Tibial nerve (tissue), 4 donors: ENCODE measurements at regions not wholly inside any gene's neighbourhood (a gene's known extent, or its start where the extent isn't known, plus 50 kb on each side); places are given as distances from the start of the nearest gene placed in this dataset.

Source experiments
- DNase-seq, 2 donors: peaks; one replicate each; pipeline ENCODE4 v3.0.0-alpha.2; 2019; ENCODE audit warnings: low spot score in 2 of 2
- H3K27ac ChIP-seq, 4 donors: fragments of 200-600 bp; sonication (generic) in 3 of 4; one replicate each; pipeline ENCODE4 v1.5.1; 2017 to 2019; ENCODE audit warnings: mild to moderate bottlenecking in 1 of 4
- H3K27me3 ChIP-seq, 2 donors: fragments of 200-600 bp; sonication (generic) in 1 of 2; one replicate each; pipeline versions ENCODE4 v1.5.1 to v1.6.0; 2017 to 2019
- H3K36me3 ChIP-seq, 3 donors: fragments of 200-600 bp; sonication (generic); one replicate each; pipeline ENCODE4 v1.5.1; 2018 to 2019
- H3K4me1 ChIP-seq, 4 donors: fragments of 200-600 bp; sonication (generic) in 3 of 4; one replicate each; pipeline ENCODE4 v1.5.1; 2017 to 2019
- H3K4me3 ChIP-seq, 4 donors: fragments of 200-600 bp; sonication (generic) in 3 of 4; one replicate each; pipeline ENCODE4 v1.5.1; 2017 to 2019; ENCODE audit warnings: mild to moderate bottlenecking in 1 of 4, moderate library complexity in 1 of 4
- H3K9me3 ChIP-seq, 4 donors: fragments of 200-600 bp; sonication (generic) in 3 of 4; one replicate each; pipeline ENCODE4 v1.5.1; 2017 to 2019
- EP300 ChIP-seq, 2 donors: sonication (generic); formaldehyde crosslinking; IDR thresholded peaks; one replicate each; pipeline ENCODE4 v1.6.1; 2017; ENCODE audit warnings: antibody characterized with exemption in 2 of 2, mild to moderate bottlenecking in 1 of 2
- POLR2A ChIP-seq, 2 donors: fragments of 450-650 bp; IDR thresholded peaks; one replicate each; pipeline ENCODE4 v1.6.1; 2017; ENCODE audit warnings: antibody characterized with exemption in 2 of 2, mild to moderate bottlenecking in 2 of 2, moderate library complexity in 2 of 2
- WGBS, 2 donors: methylation state at CpG; one replicate each; pipeline ENCODE4 v1.1.5; 2018; 5-methylcytosine and 5-hydroxymethylcytosine counted together
- TF ChIP-seq, protein P1 (sequence below), 5 experiments: fragments of 200-600 bp in 3 of 5; fragments of 450-650 bp in 2 of 5; sonication (generic) in 3 of 5; IDR thresholded peaks; one replicate each; pipeline ENCODE4 v1.5.1; 2016 to 2019; ENCODE audit warnings: antibody characterized with exemption in 5 of 5, mild to moderate bottlenecking in 3 of 5, moderate library complexity in 2 of 5

DNA sequence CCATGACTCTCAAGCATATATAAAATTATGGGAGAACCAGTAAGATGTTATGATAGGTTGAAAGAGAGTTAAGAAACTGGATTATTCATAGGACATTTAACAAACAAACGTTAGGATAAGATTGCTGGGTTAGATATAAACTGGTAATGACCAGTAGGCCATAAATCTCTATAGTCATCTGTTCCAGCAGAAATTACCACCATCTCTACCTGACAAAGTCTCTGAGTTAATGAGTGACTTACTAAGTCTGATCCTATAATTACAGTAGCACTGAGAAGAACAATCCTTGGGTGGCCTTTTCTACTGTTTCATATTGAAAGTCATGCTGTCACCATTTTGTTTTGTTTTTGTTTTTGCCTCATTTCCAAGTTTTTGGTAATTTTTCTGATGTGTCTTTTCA, 136.9 kb upstream of the CNOT2 start:
- no peak overlapping the region for H3K27ac ChIP-seq
- WGBS, 2 donors, result 69 to 72% methylated on average over 1 of the region's 1 CpG
- H3K36me3 ChIP-seq, result no peaks in the 10 kb centered on the region
- H3K27me3 ChIP-seq, result no peaks in the 10 kb centered on the region
- no peak for DNase-seq
- peaks cover 0 to 23% (median 3%) of the 10 kb centered on the region in 4 donors for H3K9me3 ChIP-seq
- TF ChIP-seq EP300 (IDR thresholded peaks at IDR 0.05) (no peak), POLR2A (IDR thresholded peaks at IDR 0.05) (no peak)
- TF ChIP-seq, protein P1, sequence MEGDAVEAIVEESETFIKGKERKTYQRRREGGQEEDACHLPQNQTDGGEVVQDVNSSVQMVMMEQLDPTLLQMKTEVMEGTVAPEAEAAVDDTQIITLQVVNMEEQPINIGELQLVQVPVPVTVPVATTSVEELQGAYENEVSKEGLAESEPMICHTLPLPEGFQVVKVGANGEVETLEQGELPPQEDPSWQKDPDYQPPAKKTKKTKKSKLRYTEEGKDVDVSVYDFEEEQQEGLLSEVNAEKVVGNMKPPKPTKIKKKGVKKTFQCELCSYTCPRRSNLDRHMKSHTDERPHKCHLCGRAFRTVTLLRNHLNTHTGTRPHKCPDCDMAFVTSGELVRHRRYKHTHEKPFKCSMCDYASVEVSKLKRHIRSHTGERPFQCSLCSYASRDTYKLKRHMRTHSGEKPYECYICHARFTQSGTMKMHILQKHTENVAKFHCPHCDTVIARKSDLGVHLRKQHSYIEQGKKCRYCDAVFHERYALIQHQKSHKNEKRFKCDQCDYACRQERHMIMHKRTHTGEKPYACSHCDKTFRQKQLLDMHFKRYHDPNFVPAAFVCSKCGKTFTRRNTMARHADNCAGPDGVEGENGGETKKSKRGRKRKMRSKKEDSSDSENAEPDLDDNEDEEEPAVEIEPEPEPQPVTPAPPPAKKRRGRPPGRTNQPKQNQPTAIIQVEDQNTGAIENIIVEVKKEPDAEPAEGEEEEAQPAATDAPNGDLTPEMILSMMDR (IDR thresholded peaks at IDR 0.05), result no peak
- no peak overlapping the region for H3K4me3 ChIP-seq
- H3K4me1 ChIP-seq, result no peaks in the 10 kb centered on the region

GRCh38 chr12:70110085-70110484, 133.1 kb upstream of the CNOT2 start:
- TF ChIP-seq EP300 (IDR thresholded peaks at IDR 0.05) (no peak), POLR2A (IDR thresholded peaks at IDR 0.05) (no peak)
- TF ChIP-seq, protein P1 (IDR thresholded peaks at IDR 0.05), result no peak
- H3K4me3 ChIP-seq, result no peak overlapping the region

GRCh38 chr12:70117670-70118069, 125.6 kb upstream of the CNOT2 start:
- Histone ChIP-seq H3K4me1 (no peaks in the 10 kb centered on the region), H3K27me3 (no peaks in the 10 kb centered on the region), H3K9me3 (peaks cover 0 to 2% (median 0%) of the 10 kb centered on the region in 4 donors), H3K27ac (no peak overlapping the region), H3K36me3 (no peaks in the 10 kb centered on the region), H3K4me3 (no peak overlapping the region)
- TF ChIP-seq POLR2A (IDR thresholded peaks at IDR 0.05) (no peak), EP300 (IDR thresholded peaks at IDR 0.05) (no peak)
- TF ChIP-seq, protein P1 (IDR thresholded peaks at IDR 0.05), result no peak
- DNase-seq, result no peak

More at GRCh38 chr12:70110085-70110484, 133.1 kb upstream of the CNOT2 start:
- Histone ChIP-seq H3K27ac (no peak overlapping the region), H3K4me1 (no peaks in the 10 kb centered on the region), H3K27me3 (no peaks in the 10 kb centered on the region), H3K36me3 (no peaks in the 10 kb centered on the region), H3K9me3 (peaks cover 0 to 39% (median 3%) of the 10 kb centered on the region in 4 donors)
- no peak for DNase-seq
- 43 to 83% methylated on average over 1 of the region's 1 CpG for WGBS, 2 donors

DNA sequence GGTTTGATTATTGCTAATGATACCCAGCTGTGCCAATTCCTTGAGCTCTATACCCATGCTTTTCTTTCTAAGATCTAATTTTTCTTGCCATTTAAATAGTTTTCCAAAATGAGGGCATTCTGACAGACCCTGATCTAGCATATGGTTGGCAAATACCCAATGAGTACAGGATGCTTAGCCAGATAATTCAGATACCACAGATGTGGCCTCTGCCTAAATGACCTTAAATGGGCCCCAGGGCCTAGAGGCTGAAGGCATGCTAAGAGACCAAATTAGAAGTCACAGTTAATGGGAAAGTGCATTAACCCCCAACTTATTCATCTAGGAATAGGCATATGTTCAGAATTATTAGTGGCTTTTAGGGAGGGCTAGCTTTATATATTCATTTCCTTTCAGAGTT, 122.3 kb upstream of the CNOT2 start:
- DNase-seq, result no peak
- TF ChIP-seq, protein P1 (IDR thresholded peaks at IDR 0.05), result no peak
- no peak for TF ChIP-seq EP300 (IDR thresholded peaks at IDR 0.05)
- no peak for TF ChIP-seq POLR2A (IDR thresholded peaks at IDR 0.05)
- Histone ChIP-seq H3K36me3 (no peaks in the 10 kb centered on the region), H3K4me1 (no peaks in the 10 kb centered on the region), H3K27me3 (no peaks in the 10 kb centered on the region), H3K4me3 (no peak overlapping the region), H3K9me3 (no peaks in the 10 kb centered on the region), H3K27ac (no peak overlapping the region)

DNA sequence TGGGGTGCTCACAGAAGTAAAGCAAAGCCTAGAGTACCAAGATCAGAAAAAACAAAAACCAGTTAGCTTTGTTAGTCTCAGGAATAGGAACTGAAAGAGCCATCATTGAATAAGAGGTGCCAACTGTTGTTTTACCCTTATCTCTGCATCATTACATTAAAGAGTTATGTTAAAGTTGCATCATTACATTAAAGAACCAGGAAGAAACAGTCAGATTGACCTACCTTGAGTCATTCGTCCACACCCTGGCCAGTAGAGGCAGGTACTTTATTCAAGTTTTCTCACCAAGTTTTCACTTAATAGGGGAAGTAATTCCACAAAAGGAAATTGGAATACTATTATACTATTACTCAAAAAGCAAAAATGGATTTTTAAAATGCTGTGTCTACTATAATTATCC, 121.7 kb upstream of the CNOT2 start:
- Histone ChIP-seq H3K27me3 (no peaks in the 10 kb centered on the region), H3K9me3 (no peaks in the 10 kb centered on the region), H3K4me3 (no peak overlapping the region), H3K4me1 (no peaks in the 10 kb centered on the region), H3K36me3 (no peaks in the 10 kb centered on the region), H3K27ac (no peak overlapping the region)
- 93 to 94% methylated on average over 1 of the region's 1 CpG for WGBS, 2 donors
- no peak for DNase-seq
- TF ChIP-seq, protein P1 (IDR thresholded peaks at IDR 0.05), result no peak
- TF ChIP-seq EP300 (IDR thresholded peaks at IDR 0.05) (no peak), POLR2A (IDR thresholded peaks at IDR 0.05) (no peak)
